ENCODE measurements at regions not wholly inside any gene's neighbourhood (a gene's known extent, or its start where the extent isn't known, plus 50 kb on each side); places are given as distances from the start of the nearest gene placed in this dataset.

GRCh38 chr7:113402482-113402881 lies 284.1 kb upstream of the SMIM30 start:
- POLR2A ChIA-PET: no interaction called here
- Mint-ChIP-seq H3K4me1 (0 out of 2 replicates have a peak, but pooled peaks cover under 1% of the 10 kb centered on the region), H3K4me3 (no peak overlapping the region), H3K9me3 (no peaks in the 10 kb centered on the region), H3K27ac (no peak overlapping the region), H3K27me3 (ENCODE audit: low read depth) (no peaks in the 10 kb centered on the region), H3K36me3 (no peaks in the 10 kb centered on the region)
- CTCF ChIA-PET: interaction anchor here (2.1 kb wide), 1 partner anchor 19 kb away, joined by 7 read pairs; no protein-coding TSS in a partner anchor
- TF ChIP-seq ZNF232 (CRISPR knock-in tag; IDR thresholded peaks at IDR 0.05): no peak
- no peak for TF ChIP-seq RORB (CRISPR knock-in tag; IDR thresholded peaks at IDR 0.05)
- TF ChIP-seq AFF4 (CRISPR knock-in tag; IDR thresholded peaks at IDR 0.05; ENCODE audit: borderline replicate concordance): no peak
- TF ChIP-seq ZNF281 (CRISPR knock-in tag; IDR thresholded peaks at IDR 0.05): no peak
- no peak for TF ChIP-seq NR3C1 (CRISPR knock-in tag; conservative IDR thresholded peaks at IDR 0.05; ENCODE audit: low read depth)
- ATAC-seq (no peak), DNase-seq (ENCODE audit: low spot score) (no peak)

GRCh38 chr7:113402005-113402404 lies 283.7 kb upstream of the SMIM30 start:
- Mint-ChIP-seq H3K4me1 (no peaks in the 10 kb centered on the region), H3K36me3 (no peaks in the 10 kb centered on the region), H3K27ac (no peak overlapping the region), H3K9me3 (no peaks in the 10 kb centered on the region), H3K27me3 (ENCODE audit: low read depth) (no peaks in the 10 kb centered on the region), H3K4me3 (no peak overlapping the region)
- ATAC-seq (no peak), DNase-seq (ENCODE audit: low spot score) (no peak)
- TF ChIP-seq ZNF317 (CRISPR knock-in tag; IDR thresholded peaks at IDR 0.05; ENCODE audit: borderline replicate concordance, low read depth) (no peak), ZNF263 (CRISPR knock-in tag; IDR thresholded peaks at IDR 0.05; ENCODE audit: low read depth) (no peak), GABPB1 (CRISPR knock-in tag; IDR thresholded peaks at IDR 0.05) (no peak), IRF2 (CRISPR knock-in tag; IDR thresholded peaks at IDR 0.05; ENCODE audit: borderline replicate concordance, low read depth) (no peak), PRDM15 (CRISPR knock-in tag; IDR thresholded peaks at IDR 0.05) (no peak), GTF2I (CRISPR knock-in tag; conservative IDR thresholded peaks at IDR 0.05) (no peak), PREB (CRISPR knock-in tag; IDR thresholded peaks at IDR 0.05; ENCODE audit: borderline replicate concordance) (no peak), ELF4 (CRISPR knock-in tag; IDR thresholded peaks at IDR 0.05; ENCODE audit: low read depth) (no peak), STAT6 (CRISPR knock-in tag; conservative IDR thresholded peaks at IDR 0.05; ENCODE audit: low read depth) (no peak)
- CTCF ChIA-PET: interaction anchor here (2.1 kb wide), 1 partner anchor 19 kb away, joined by 7 read pairs; no protein-coding TSS in a partner anchor
- POLR2A ChIA-PET: no interaction called here

All from WTC11 (cell line).